Epithelial cell of esophagus (primary cell): ENCODE measurements at regions not wholly inside any gene's neighbourhood (a gene's known extent, or its start where the extent isn't known, plus 50 kb on each side); places are given as distances from the start of the nearest gene placed in this dataset.
"Not testable (repeated sequence)": the region's sequence is repeated elsewhere in the genome, so short reads cannot be mapped to it uniquely, and the experiment has no call there.

Experiments used
- DNase-seq: peaks from one replicate; pipeline ENCODE4 v3.0.0; 2010; ENCODE audit warnings: low read depth
- H3K4me3 ChIP-seq: 2 replicates; pipeline ENCODE4 v1.5.1; 2011; ENCODE audit warnings: mild to moderate bottlenecking, low read length, control low read depth
- CTCF ChIP-seq: IDR thresholded peaks from 2 replicates; pipeline ENCODE4 v1.5.1; 2011; ENCODE audit warnings: low read depth, mild to moderate bottlenecking, low read length, control low read depth, inconsistent platforms; ENCODE audit not compliant: insufficient read depth; ENCODE audit errors: missing control alignments

- H3K4me3 ChIP-seq: no peak overlapping the region
- TF ChIP-seq CTCF: no peak
- DNase-seq: no peak
These were observed 148.4 kb downstream of the RTP4 start for GRCh38 chr3:187516446-187517185.

- H3K4me3 ChIP-seq: no peak overlapping the region
- no peak for DNase-seq
- no peak for TF ChIP-seq CTCF
These were observed 139.7 kb downstream of the RTP4 start for GRCh38 chr3:187507905-187508304.

- DNase-seq: peak; percentile 31
- no peak for TF ChIP-seq CTCF
- H3K4me3 ChIP-seq: no peak overlapping the region
These were observed 139.1 kb downstream of the RTP4 start for GRCh38 chr3:187507266-187507665.

- TF ChIP-seq CTCF: no peak
- no peak for DNase-seq
- H3K4me3 ChIP-seq: no peak overlapping the region
These were observed 136.2 kb downstream of the RTP4 start for GRCh38 chr3:187504435-187504834.

- TF ChIP-seq CTCF: no peak
- DNase-seq: no peak
- H3K4me3 ChIP-seq: no peak overlapping the region
These were observed 130.1 kb downstream of the RTP4 start for GRCh38 chr3:187498211-187498724.

- no peak for DNase-seq
- no peak for TF ChIP-seq CTCF
- H3K4me3 ChIP-seq: no peak overlapping the region
These were observed 128.9 kb downstream of the RTP4 start for GRCh38 chr3:187497052-187497451.

GRCh38 chr3:187494056-187494455 lies 125.9 kb downstream of the RTP4 start:
- DNase-seq: not testable (repeated sequence)

More at GRCh38 chr3:187494056-187494455, 125.9 kb downstream of the RTP4 start:
- H3K4me3 ChIP-seq: not testable (repeated sequence)
